HFFc6 (cell line): ENCODE measurements at regions not wholly inside any gene's neighbourhood (a gene's known extent, or its start where the extent isn't known, plus 50 kb on each side); places are given as distances from the start of the nearest gene placed in this dataset.

Experiments
- DNase-seq: peaks from one replicate; pipeline ENCODE4 v3.0.0-alpha.2; 2018
- H3K27ac Mint-ChIP-seq: 2 replicates; pipeline ENCODE4 v1.8.0; 2020; ENCODE audit warnings: mild to moderate bottlenecking, mixed read lengths
- H3K27me3 Mint-ChIP-seq: 2 replicates; pipeline ENCODE4 v1.8.0; 2021; ENCODE audit warnings: mild to moderate bottlenecking, moderate library complexity, mixed read lengths; ENCODE audit not compliant: insufficient read depth
- H3K36me3 Mint-ChIP-seq: 2 replicates; pipeline ENCODE4 v1.8.0; 2021; ENCODE audit warnings: low read depth, mixed read lengths
- H3K4me1 Mint-ChIP-seq: 2 replicates; pipeline ENCODE4 v1.8.0; 2020; ENCODE audit warnings: low read depth, mixed read lengths
- H3K4me3 Mint-ChIP-seq: 2 replicates; pipeline ENCODE4 v1.8.0; 2020; ENCODE audit warnings: mild to moderate bottlenecking, moderate library complexity, mixed read lengths
- H3K9me3 Mint-ChIP-seq: 2 replicates; pipeline ENCODE4 v1.8.0; 2020; ENCODE audit warnings: mild to moderate bottlenecking, mixed read lengths
- TF ChIP-seq, protein P1 (sequence below): fragments of 200-600 bp; sonication (generic); IDR thresholded peaks from 2 replicates; pipeline ENCODE4 v1.5.0; 2021; ENCODE audit warnings: antibody characterized with exemption, mild to moderate bottlenecking

DNA sequence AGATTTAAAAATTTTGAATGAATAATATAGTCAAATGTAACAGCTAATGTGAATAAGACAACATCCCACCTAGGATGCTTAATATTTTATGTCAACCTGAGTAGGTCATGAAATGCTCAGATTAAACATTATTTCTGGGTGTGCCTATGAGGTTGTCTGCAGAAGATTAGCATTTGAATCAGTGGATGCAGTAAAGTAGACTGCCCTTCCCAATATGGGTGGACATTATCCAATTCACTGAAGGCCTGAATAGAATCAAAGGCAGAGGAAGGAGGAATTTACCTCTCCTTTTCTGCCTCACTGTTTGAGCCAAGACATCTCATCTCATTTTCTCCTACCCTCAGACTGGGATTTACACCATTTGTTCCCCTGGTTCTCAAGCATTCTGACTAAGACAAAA lies 1582.3 kb downstream of the EFNA5 start:
- Mint-ChIP-seq H3K27ac (no peak overlapping the region), H3K36me3 (no peaks in the 10 kb centered on the region), H3K9me3 (peaks cover 23% of the 10 kb centered on the region), H3K27me3 (no peaks in the 10 kb centered on the region), H3K4me1 (no peaks in the 10 kb centered on the region), H3K4me3 (no peak overlapping the region)
- no peak for DNase-seq
- TF ChIP-seq, protein P1, sequence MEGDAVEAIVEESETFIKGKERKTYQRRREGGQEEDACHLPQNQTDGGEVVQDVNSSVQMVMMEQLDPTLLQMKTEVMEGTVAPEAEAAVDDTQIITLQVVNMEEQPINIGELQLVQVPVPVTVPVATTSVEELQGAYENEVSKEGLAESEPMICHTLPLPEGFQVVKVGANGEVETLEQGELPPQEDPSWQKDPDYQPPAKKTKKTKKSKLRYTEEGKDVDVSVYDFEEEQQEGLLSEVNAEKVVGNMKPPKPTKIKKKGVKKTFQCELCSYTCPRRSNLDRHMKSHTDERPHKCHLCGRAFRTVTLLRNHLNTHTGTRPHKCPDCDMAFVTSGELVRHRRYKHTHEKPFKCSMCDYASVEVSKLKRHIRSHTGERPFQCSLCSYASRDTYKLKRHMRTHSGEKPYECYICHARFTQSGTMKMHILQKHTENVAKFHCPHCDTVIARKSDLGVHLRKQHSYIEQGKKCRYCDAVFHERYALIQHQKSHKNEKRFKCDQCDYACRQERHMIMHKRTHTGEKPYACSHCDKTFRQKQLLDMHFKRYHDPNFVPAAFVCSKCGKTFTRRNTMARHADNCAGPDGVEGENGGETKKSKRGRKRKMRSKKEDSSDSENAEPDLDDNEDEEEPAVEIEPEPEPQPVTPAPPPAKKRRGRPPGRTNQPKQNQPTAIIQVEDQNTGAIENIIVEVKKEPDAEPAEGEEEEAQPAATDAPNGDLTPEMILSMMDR = no peak

DNA sequence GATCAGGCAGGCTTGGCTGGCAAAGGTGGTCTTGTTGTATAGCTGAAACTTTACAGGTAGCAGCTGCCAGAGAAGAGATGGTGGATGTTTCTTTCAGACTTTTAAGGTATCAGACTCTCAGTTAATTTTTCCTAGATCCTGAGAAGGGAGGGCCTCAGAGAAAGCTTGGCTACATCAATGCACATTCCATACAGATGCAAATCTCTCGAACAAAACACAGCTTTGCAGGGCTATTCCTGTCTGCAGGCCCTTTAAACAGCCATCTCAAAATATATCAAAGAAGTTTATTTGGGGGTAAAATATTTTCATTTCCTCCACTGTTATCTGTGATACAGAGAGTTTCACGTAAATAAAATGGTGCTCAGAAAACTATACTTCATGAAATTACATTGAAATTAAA lies 1584.4 kb downstream of the EFNA5 start:
- H3K27ac Mint-ChIP-seq = no peak overlapping the region
- H3K9me3 Mint-ChIP-seq = peaks cover 26% of the 10 kb centered on the region
- no peaks in the 10 kb centered on the region for H3K36me3 Mint-ChIP-seq
- H3K4me3 Mint-ChIP-seq = no peak overlapping the region
- DNase-seq = no peak
- H3K4me1 Mint-ChIP-seq = no peaks in the 10 kb centered on the region
- TF ChIP-seq, protein P1 = no peak
- H3K27me3 Mint-ChIP-seq = no peaks in the 10 kb centered on the region

DNA sequence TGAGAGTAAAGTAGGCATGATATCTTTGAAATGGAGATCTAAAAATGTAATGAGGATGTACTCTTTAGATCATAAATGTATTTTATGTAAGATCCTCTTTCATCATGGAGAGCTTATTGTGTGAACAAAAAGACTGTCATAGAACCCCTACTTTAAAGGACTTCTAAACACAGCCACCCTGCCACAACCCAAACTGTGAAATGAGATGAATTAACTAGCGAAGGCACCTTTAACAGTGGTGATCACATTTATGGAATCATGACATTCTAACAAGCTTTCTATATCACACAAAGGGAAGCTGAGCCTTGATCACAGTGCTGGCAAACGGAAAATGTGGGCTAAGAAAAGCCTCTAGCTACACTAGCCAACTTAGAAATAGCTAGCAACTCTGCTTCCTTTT lies 1585.2 kb downstream of the EFNA5 start:
- no peak for DNase-seq
- Mint-ChIP-seq H3K4me1 (no peaks in the 10 kb centered on the region), H3K27me3 (no peaks in the 10 kb centered on the region), H3K4me3 (no peak overlapping the region), H3K9me3 (peaks cover 31% of the 10 kb centered on the region), H3K36me3 (no peaks in the 10 kb centered on the region), H3K27ac (no peak overlapping the region)
- TF ChIP-seq, protein P1 = no peak

DNA sequence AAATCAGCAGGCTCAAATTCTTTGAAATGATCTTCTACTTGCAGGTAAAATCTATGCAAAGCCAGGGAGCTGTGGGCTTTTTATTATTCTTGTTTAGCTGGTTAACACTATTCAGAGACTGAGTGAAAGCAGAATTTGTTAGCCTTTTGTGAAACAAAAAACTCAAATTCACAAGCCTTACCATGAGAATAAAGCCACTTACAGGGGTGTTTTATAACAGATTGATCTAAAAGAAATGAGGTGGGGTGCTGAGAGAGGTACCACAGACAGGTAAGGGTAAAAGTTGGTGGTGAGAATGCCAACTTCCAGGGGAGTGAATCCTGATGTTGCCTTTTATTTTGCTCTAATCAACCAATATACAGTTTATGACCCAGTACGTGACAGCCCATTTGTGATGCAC lies 1585.6 kb downstream of the EFNA5 start:
- no peaks in the 10 kb centered on the region for H3K36me3 Mint-ChIP-seq
- TF ChIP-seq, protein P1 = no peak
- DNase-seq = no peak
- H3K4me3 Mint-ChIP-seq = no peak overlapping the region
- H3K27me3 Mint-ChIP-seq = no peaks in the 10 kb centered on the region
- H3K4me1 Mint-ChIP-seq = no peaks in the 10 kb centered on the region
- H3K27ac Mint-ChIP-seq = no peak overlapping the region
- peaks cover 33% of the 10 kb centered on the region for H3K9me3 Mint-ChIP-seq

DNA sequence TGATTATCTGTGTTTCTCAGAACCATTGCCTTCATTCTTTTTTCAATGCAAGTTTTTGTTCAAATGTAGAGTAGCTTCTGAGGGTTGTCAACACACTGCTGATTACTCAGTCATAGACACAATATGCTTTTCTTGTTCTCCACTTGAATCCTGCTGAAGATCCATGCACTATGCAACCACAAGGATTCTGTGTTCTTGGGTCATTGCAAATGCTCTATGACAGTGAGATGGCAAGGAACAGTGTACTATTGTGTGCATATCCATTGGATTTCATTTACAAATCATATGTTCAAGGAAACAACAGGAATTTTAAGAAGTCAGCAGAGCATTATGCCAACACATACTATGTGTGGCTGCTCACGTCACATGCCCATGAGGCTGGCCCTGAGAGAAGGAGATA lies 1590.2 kb downstream of the EFNA5 start:
- H3K27me3 Mint-ChIP-seq = no peaks in the 10 kb centered on the region
- no peak overlapping the region for H3K27ac Mint-ChIP-seq
- DNase-seq = no peak
- no peaks in the 10 kb centered on the region for H3K4me1 Mint-ChIP-seq
- no peaks in the 10 kb centered on the region for H3K36me3 Mint-ChIP-seq
- TF ChIP-seq, protein P1 = no peak
- no peak overlapping the region for H3K4me3 Mint-ChIP-seq
- H3K9me3 Mint-ChIP-seq = peaks cover 17% of the 10 kb centered on the region

DNA sequence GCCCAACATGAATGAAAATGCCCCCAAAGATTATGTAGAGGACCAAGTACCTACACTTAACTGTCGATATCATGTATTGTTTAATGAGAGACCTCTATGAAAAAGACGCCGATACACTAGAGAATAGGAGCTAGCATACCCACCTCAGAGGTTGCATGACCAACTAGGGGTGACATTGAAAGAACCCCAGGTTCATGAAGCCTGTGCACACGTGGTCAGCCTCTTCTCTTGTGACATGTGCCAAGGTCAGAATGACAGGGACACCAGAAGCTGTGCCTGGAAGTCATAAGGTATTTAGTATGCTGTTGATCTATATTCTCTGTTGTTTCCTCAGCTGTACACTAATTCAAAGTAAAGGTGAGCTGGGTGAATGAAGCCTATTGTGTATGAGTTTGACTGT lies 1594.1 kb downstream of the EFNA5 start:
- H3K36me3 Mint-ChIP-seq = no peaks in the 10 kb centered on the region
- no peaks in the 10 kb centered on the region for H3K27me3 Mint-ChIP-seq
- no peak overlapping the region for H3K4me3 Mint-ChIP-seq
- DNase-seq = no peak
- H3K27ac Mint-ChIP-seq = no peak overlapping the region
- TF ChIP-seq, protein P1 = no peak
- no peaks in the 10 kb centered on the region for H3K4me1 Mint-ChIP-seq
- peaks cover 10% of the 10 kb centered on the region; the same call in 1 of the 2 replicates for H3K9me3 Mint-ChIP-seq
